Smooth muscle cell (in vitro differentiated cells): ENCODE measurements at regions not wholly inside any gene's neighbourhood (a gene's known extent, or its start where the extent isn't known, plus 50 kb on each side); places are given as distances from the start of the nearest gene placed in this dataset.

Experiments
- DNase-seq: peaks from one replicate; lab custom pipeline; 2025; ENCODE audit not compliant: unreplicated experiment; lab: John Stamatoyannopoulos, UW
- H2AFZ ChIP-seq: fragments of 200-600 bp; sonication (generic); 2 replicates; pipeline ENCODE4 v1.6.0; 2016; ENCODE audit warnings: antibody characterized with exemption, low read depth, mild to moderate bottlenecking
- H3F3A ChIP-seq: fragments of 200-600 bp; sonication (generic); 2 replicates; pipeline ENCODE4 v1.6.0; 2017; ENCODE audit warnings: antibody characterized with exemption, low read depth
- H3K27ac ChIP-seq: fragments of 200-600 bp; sonication (generic); 2 replicates; pipeline ENCODE4 v1.5.1; 2016; ENCODE audit warnings: low read depth, mild to moderate bottlenecking
- H3K27me3 ChIP-seq: fragments of 200-600 bp; sonication (generic); 2 replicates; pipeline ENCODE4 v1.6.1; 2016; ENCODE audit warnings: low read depth, mild to moderate bottlenecking
- H3K36me3 ChIP-seq: fragments of 200-600 bp; sonication (generic); 2 replicates; pipeline ENCODE4 v1.5.1; 2016; ENCODE audit warnings: low read depth
- H3K4me1 ChIP-seq: fragments of 200-600 bp; sonication (generic); 2 replicates; pipeline ENCODE4 v1.5.1; 2016; ENCODE audit warnings: low read depth
- H3K4me2 ChIP-seq: fragments of 200-600 bp; sonication (generic); 2 replicates; pipeline ENCODE4 v1.6.0; 2016; ENCODE audit warnings: mild to moderate bottlenecking
- H3K4me3 ChIP-seq: fragments of 200-600 bp; sonication (generic); 2 replicates; pipeline ENCODE4 v1.5.1; 2016; ENCODE audit warnings: mild to moderate bottlenecking
- H3K79me2 ChIP-seq: fragments of 200-600 bp; sonication (generic); 2 replicates; pipeline ENCODE4 v1.6.0; 2016; ENCODE audit warnings: low read depth, mild to moderate bottlenecking
- H3K9ac ChIP-seq: fragments of 200-600 bp; sonication (generic); 2 replicates; pipeline ENCODE4 v1.6.0; 2016; ENCODE audit warnings: low read depth
- H3K9me3 ChIP-seq: fragments of 200-600 bp; sonication (generic); replicated peaks from 2 replicates; pipeline ENCODE4 v1.5.1; 2016; ENCODE audit warnings: low read depth
- H4K20me1 ChIP-seq: fragments of 200-600 bp; sonication (generic); 2 replicates; pipeline ENCODE4 v1.6.0; 2016; ENCODE audit warnings: low read depth
- CTCF ChIP-seq: fragments of 200-600 bp; sonication (generic); IDR thresholded peaks from 2 replicates; pipeline ENCODE4 v1.5.1; 2017; ENCODE audit warnings: borderline replicate concordance, mild to moderate bottlenecking, antibody characterized with exemption; ENCODE audit not compliant: insufficient read depth, poor library complexity, severe bottlenecking
- WGBS: methylation state at CpG from one replicate; pipeline ENCODE4 v1.1.7; 2016; ENCODE audit warnings: low lambda C conversion rate; 5-methylcytosine and 5-hydroxymethylcytosine counted together

DNA sequence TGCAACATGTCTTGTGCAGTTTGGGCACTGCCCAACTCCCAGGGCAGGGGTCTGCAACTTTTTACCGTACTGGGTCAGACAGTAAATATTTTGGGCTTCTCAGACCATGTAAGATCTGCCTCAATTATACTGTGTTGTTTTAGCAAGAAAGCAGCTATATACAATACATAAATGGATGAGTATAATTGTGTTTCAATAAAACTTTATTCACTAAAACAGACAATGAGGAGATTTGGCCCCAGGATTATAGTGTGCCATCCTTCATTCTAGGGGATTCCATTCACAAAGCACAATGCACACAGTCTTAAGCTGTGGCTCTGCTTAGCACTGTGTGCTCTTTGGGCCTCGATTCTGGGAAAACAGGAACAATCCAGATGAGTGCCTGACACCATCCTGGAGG, 354.4 kb upstream of the PROK2 start:
- no peaks in the 10 kb centered on the region for H3K79me2 ChIP-seq
- no peaks in the 10 kb centered on the region for H4K20me1 ChIP-seq
- peaks cover 14% of the 10 kb centered on the region for H3K27me3 ChIP-seq
- H2AFZ ChIP-seq, result no peak overlapping the region
- H3K4me3 ChIP-seq, result no peak overlapping the region
- H3K27ac ChIP-seq, result no peak overlapping the region
- H3K4me2 ChIP-seq, result no peak overlapping the region
- H3K9ac ChIP-seq, result no peak overlapping the region
- no peak for TF ChIP-seq CTCF
- WGBS, result 98% methylated on average over 2 of the region's 2 CpGs
- H3K4me1 ChIP-seq, result no peaks in the 10 kb centered on the region
- no peaks in the 10 kb centered on the region for H3K9me3 ChIP-seq
- no peak for DNase-seq
- H3F3A ChIP-seq, result no peaks in the 10 kb centered on the region
- no peaks in the 10 kb centered on the region for H3K36me3 ChIP-seq

DNA sequence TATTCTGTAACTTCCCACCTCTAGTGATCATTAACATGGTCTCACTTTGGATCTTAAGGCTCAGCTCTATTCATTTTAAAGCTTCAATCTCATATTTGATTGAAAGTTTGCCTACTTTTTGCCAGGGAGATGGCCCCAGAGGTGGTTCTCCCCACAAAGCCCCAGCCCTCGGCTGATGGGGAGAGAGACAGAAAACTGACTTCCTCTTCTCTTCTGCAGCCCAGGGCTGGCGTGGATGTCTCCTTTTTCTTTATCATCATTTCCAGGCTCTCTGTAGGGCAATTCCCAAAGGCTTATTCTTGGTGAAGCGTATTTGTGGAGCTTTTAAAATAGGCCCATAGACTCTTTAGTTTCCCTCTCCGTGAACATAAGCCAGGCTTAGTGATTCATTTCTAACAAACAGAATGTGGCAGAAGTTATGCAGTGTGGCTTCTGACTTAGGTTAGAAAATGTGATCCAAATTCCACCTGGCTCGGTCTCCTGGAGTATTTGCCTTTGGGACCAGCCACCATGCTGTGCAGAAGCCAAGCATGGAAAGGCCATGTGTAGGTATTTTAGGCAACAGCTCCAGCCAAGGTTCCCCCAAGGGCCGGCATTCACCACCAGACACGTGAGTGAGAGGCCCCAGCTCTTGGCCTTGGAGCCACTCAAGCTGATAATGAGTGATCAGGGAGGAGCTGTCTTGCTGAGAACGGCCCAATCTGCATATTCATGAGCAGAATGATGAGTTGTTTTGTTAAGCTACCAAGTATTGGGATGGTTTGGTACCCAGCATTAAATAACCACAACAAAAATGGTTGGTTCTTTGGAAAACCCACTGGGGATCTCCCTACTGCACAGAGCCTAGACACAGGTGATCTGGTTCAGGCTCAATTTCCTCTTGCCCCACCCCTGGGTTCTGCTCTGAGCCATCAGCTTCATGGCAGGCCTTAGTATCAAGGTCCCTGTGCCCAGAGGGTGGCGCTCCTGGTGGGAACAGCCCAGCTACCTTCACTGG, 353.2 kb upstream of the PROK2 start:
- no peak for DNase-seq
- Histone ChIP-seq H3K9ac (no peak overlapping the region), H3F3A (no peaks in the 10 kb centered on the region), H3K9me3 (no peaks in the 10 kb centered on the region), H3K4me1 (no peaks in the 10 kb centered on the region), H3K4me3 (no peak overlapping the region), H3K79me2 (no peaks in the 10 kb centered on the region), H3K36me3 (no peaks in the 10 kb centered on the region), H3K4me2 (no peak overlapping the region), H3K27me3 (peaks cover 14% of the 10 kb centered on the region), H3K27ac (no peak overlapping the region), H2AFZ (no peak overlapping the region), H4K20me1 (no peaks in the 10 kb centered on the region)
- 86% methylated on average over 9 of the region's 9 CpGs for WGBS
- TF ChIP-seq CTCF, result no peak

GRCh38 chr3:72135636-72136035, 350.7 kb upstream of the PROK2 start:
- Histone ChIP-seq H3K79me2 (no peaks in the 10 kb centered on the region), H3K4me2 (no peak overlapping the region), H3K4me3 (no peak overlapping the region), H3K9ac (no peak overlapping the region), H2AFZ (no peak overlapping the region), H3F3A (no peaks in the 10 kb centered on the region), H3K4me1 (no peaks in the 10 kb centered on the region), H3K27ac (no peak overlapping the region), H3K36me3 (no peaks in the 10 kb centered on the region), H4K20me1 (no peaks in the 10 kb centered on the region), H3K27me3 (peaks cover 14% of the 10 kb centered on the region), H3K9me3 (no peaks in the 10 kb centered on the region)
- WGBS, result 60% methylated on average over 5 of the region's 5 CpGs
- no peak for DNase-seq
- TF ChIP-seq CTCF, result no peak
